CD14-positive monocyte (primary cell): ENCODE measurements at regions not wholly inside any gene's neighbourhood (a gene's known extent, or its start where the extent isn't known, plus 50 kb on each side); places are given as distances from the start of the nearest gene placed in this dataset.

Experiments used
- DNase-seq, 3 donors: peaks; one replicate each; pipeline ENCODE4 v3.0.0-alpha.2; 2011 to 2022
- H2AFZ ChIP-seq: 2 replicates; pipeline ENCODE4 v1.6.0; 2012; ENCODE audit warnings: mild to moderate bottlenecking, low read depth, low read length, inconsistent platforms; ENCODE audit not compliant: insufficient read depth, poor library complexity, severe bottlenecking
- H3K27ac ChIP-seq, 2 donors: 1 replicate in 1 of 2; 2 replicates in 1 of 2; pipeline ENCODE4 v1.5.1; 2012 to 2013; ENCODE audit warnings: low read length in 2 of 2, control low read depth in 1 of 2, inconsistent platforms in 1 of 2, low read depth in 1 of 2, mild to moderate bottlenecking in 1 of 2
- H3K27me3 ChIP-seq, 2 donors: one replicate each; pipeline versions ENCODE4 v1.6.0 to v1.6.1; 2011 to 2013; ENCODE audit warnings: low read length in 2 of 2; ENCODE audit not compliant: control insufficient read depth in 2 of 2, insufficient read depth in 2 of 2
- H3K36me3 ChIP-seq, 2 donors: replicated peaks in 1 of 2; 1 replicate in 1 of 2; 2 replicates in 1 of 2; pipeline versions ENCODE4 v1.5.1 to v1.6.1; 2012 to 2013; ENCODE audit warnings: low read length in 2 of 2, control low read depth in 1 of 2, inconsistent platforms in 1 of 2, mild to moderate bottlenecking in 1 of 2; ENCODE audit not compliant: insufficient read depth in 2 of 2, control insufficient read depth in 1 of 2
- H3K4me1 ChIP-seq, 2 donors: 1 replicate in 1 of 2; 2 replicates in 1 of 2; pipeline versions ENCODE4 v1.5.1 to v1.6.1; 2012 to 2013; ENCODE audit warnings: low read length in 2 of 2, control low read depth in 1 of 2, inconsistent platforms in 1 of 2, mild to moderate bottlenecking in 1 of 2, moderate library complexity in 1 of 2; ENCODE audit not compliant: insufficient read depth in 2 of 2, control insufficient read depth in 1 of 2
- H3K4me2 ChIP-seq: replicated peaks from 2 replicates; pipeline ENCODE3; 2012; ENCODE audit warnings: low read length, moderate library complexity, mild to moderate bottlenecking; ENCODE audit not compliant: poor library complexity, severe bottlenecking; ENCODE audit errors: extremely low read depth
- H3K4me3 ChIP-seq, 3 experiments: fragments of 200-600 bp in 1 of 3; sonication (generic) in 1 of 3; replicated peaks in 1 of 3; 1 replicate in 2 of 3; 2 replicates in 1 of 3; pipeline ENCODE4 v1.5.1; 2011 to 2013; ENCODE audit warnings: low read length in 3 of 3, mild to moderate bottlenecking in 3 of 3, control low read depth in 2 of 3, low read depth in 2 of 3, inconsistent platforms in 1 of 3, moderate library complexity in 1 of 3
- H3K79me2 ChIP-seq: 2 replicates; pipeline ENCODE4 v1.6.0; 2012; ENCODE audit warnings: mild to moderate bottlenecking, control low read depth, inconsistent platforms, low read length, moderate library complexity; ENCODE audit not compliant: insufficient read depth
- H3K9ac ChIP-seq: 2 replicates; pipeline ENCODE4 v1.6.0; 2017; ENCODE audit warnings: low read length, mild to moderate bottlenecking; ENCODE audit not compliant: insufficient read depth, poor library complexity, severe bottlenecking
- H3K9me3 ChIP-seq, 2 donors: replicated peaks in 1 of 2; 1 replicate in 1 of 2; 2 replicates in 1 of 2; pipeline versions ENCODE4 v1.5.1 to v1.6.1; 2012 to 2013; ENCODE audit warnings: low read length in 2 of 2, control low read depth in 1 of 2; ENCODE audit not compliant: control insufficient read depth in 1 of 2, insufficient read depth in 1 of 2
- H4K20me1 ChIP-seq: 2 replicates; pipeline ENCODE4 v1.6.0; 2012; ENCODE audit warnings: mild to moderate bottlenecking, low read length, control low read depth, moderate library complexity; ENCODE audit not compliant: insufficient read depth
- H3K27ac Mint-ChIP-seq, 7 donors: one replicate each; pipeline ENCODE4 v1.8.0; 2020; ENCODE audit warnings: mild to moderate bottlenecking in 7 of 7, mixed read lengths in 7 of 7, moderate library complexity in 6 of 7, inconsistent platforms in 2 of 7
- H3K27me3 Mint-ChIP-seq, 3 donors: one replicate each; pipeline ENCODE4 v1.8.0; 2021 to 2022; ENCODE audit warnings: low read depth in 3 of 3, mild to moderate bottlenecking in 3 of 3, mixed read lengths in 3 of 3, moderate library complexity in 3 of 3, inconsistent platforms in 1 of 3
- H3K36me3 Mint-ChIP-seq, 2 donors: one replicate each; pipeline ENCODE4 v1.8.0; 2020; ENCODE audit warnings: mixed read lengths in 2 of 2, inconsistent platforms in 1 of 2, mild to moderate bottlenecking in 1 of 2
- H3K4me1 Mint-ChIP-seq: one replicate; pipeline ENCODE4 v1.8.0; 2020; ENCODE audit warnings: mild to moderate bottlenecking, mixed read lengths
- H3K4me3 Mint-ChIP-seq, 2 donors: one replicate each; pipeline ENCODE4 v1.8.0; 2020; ENCODE audit warnings: mild to moderate bottlenecking in 2 of 2, mixed read lengths in 2 of 2, moderate library complexity in 1 of 2
- H3K9me3 Mint-ChIP-seq, 7 donors: one replicate each; pipeline ENCODE4 v1.8.0; 2020 to 2022; ENCODE audit warnings: mixed read lengths in 7 of 7, mild to moderate bottlenecking in 6 of 7, moderate library complexity in 6 of 7, inconsistent platforms in 2 of 7
- CTCF ChIP-seq: fragments of 200-600 bp; IDR thresholded peaks from one replicate; pipeline ENCODE4 v1.8.0; 2022; ENCODE audit warnings: antibody characterized with exemption, mild to moderate bottlenecking
- whole genome bisulfite sequencing: methylation state at CpG from one replicate; pipeline ENCODE4 v1.1.5; 2013; ENCODE audit warnings: missing lambda C conversion rate; ENCODE audit not compliant: insufficient coverage; 5-methylcytosine and 5-hydroxymethylcytosine counted together
- intact Hi-C, 2 donors: fragments of 100-400 bp; cut with micrococcal nuclease; formaldehyde crosslinking; loops; one replicate each; pipeline versions ENCODE4 v1.15.0 to v1.15.1; 2023

GRCh38 chr6:3610206-3610605, 141.3 kb downstream of the PXDC1 start:
- Histone ChIP-seq H3K9ac (no peak overlapping the region), H2AFZ (no peak overlapping the region), H3K4me3 (no peak overlapping the region), H4K20me1 (no peaks in the 10 kb centered on the region), H3K27ac (no peak overlapping the region), H3K27me3 (no peaks in the 10 kb centered on the region), H3K36me3 (no peaks in the 10 kb centered on the region), H3K9me3 (no peaks in the 10 kb centered on the region), H3K79me2 (no peaks in the 10 kb centered on the region), H3K4me2 (no peak overlapping the region), H3K4me1 (no peaks in the 10 kb centered on the region)
- DNase-seq, result no peak
- Mint-ChIP-seq H3K4me1 (no peaks in the 10 kb centered on the region), H3K4me3 (no peak overlapping the region), H3K9me3 (no peaks in the 10 kb centered on the region), H3K27ac (no peak overlapping the region), H3K36me3 (no peaks in the 10 kb centered on the region), H3K27me3 (peaks cover 5 to 10% (median 8%) of the 10 kb centered on the region in 3 donors)
- WGBS, result 40% methylated on average over 2 of the region's 5 CpGs
- no peak for TF ChIP-seq CTCF
- intact Hi-C loops, result no loop called here

- no peak for DNase-seq
- WGBS, result no CpG with 5 or more reads among the region's 3 CpGs
- Mint-ChIP-seq H3K4me1 (no peaks in the 10 kb centered on the region), H3K4me3 (no peak overlapping the region), H3K9me3 (no peaks in the 10 kb centered on the region), H3K36me3 (no peaks in the 10 kb centered on the region), H3K27ac (no peak overlapping the region), H3K27me3 (peaks cover 3 to 11% (median 6%) of the 10 kb centered on the region in 3 donors)
- intact Hi-C loops, result no loop called here
- no peaks in the 10 kb centered on the region for H3K79me2 ChIP-seq
- no peaks in the 10 kb centered on the region for H4K20me1 ChIP-seq
- no peaks in the 10 kb centered on the region for H3K4me1 ChIP-seq
- no peak for TF ChIP-seq CTCF
- H3K27me3 ChIP-seq, result no peaks in the 10 kb centered on the region
- H3K9me3 ChIP-seq, result no peaks in the 10 kb centered on the region
- no peak overlapping the region for H3K4me2 ChIP-seq
- H2AFZ ChIP-seq, result no peak overlapping the region
- H3K27ac ChIP-seq, result no peak overlapping the region
- H3K36me3 ChIP-seq, result no peaks in the 10 kb centered on the region
- no peak overlapping the region for H3K9ac ChIP-seq
- H3K4me3 ChIP-seq, result no peak overlapping the region
Observed at GRCh38 chr6:3609388-3609787, 142.1 kb downstream of the PXDC1 start.
